GM23338 (cell line): ENCODE measurements at regions not wholly inside any gene's neighbourhood (a gene's known extent, or its start where the extent isn't known, plus 50 kb on each side); places are given as distances from the start of the nearest gene placed in this dataset.
A peak's percentile ranks its signal among the peaks of the same experiment; 100 is the strongest.

Experiments used
- ATAC-seq: fragments of 200-7000 bp; cut with Tn5 transposase; 3 replicates; pipeline ENCODE4 v1.9.1; 2020
- DNase-seq: peaks from one replicate; pipeline ENCODE4 v3.0.0-alpha.2; 2015; ENCODE audit warnings: low spot score
- H2AFZ ChIP-seq: fragments of 200-600 bp; sonication (generic); 2 replicates; pipeline ENCODE4 v1.8.0; 2016; ENCODE audit warnings: antibody characterized with exemption, mild to moderate bottlenecking, moderate library complexity
- H3F3A ChIP-seq: fragments of 200-600 bp; sonication (generic); replicated peaks from 2 replicates; pipeline ENCODE4 v1.8.0; 2017; ENCODE audit warnings: antibody characterized with exemption, mixed run types, low read depth
- H3K27ac ChIP-seq: fragments of 200-600 bp; sonication (generic); 2 replicates; pipeline ENCODE4 v1.6.1; 2016; ENCODE audit warnings: low read depth
- H3K27me3 ChIP-seq: fragments of 200-600 bp; sonication (generic); 2 replicates; pipeline ENCODE4 v1.8.0; 2016; ENCODE audit warnings: mild to moderate bottlenecking, mixed run types, moderate library complexity; ENCODE audit not compliant: insufficient read depth
- H3K36me3 ChIP-seq: fragments of 200-600 bp; sonication (generic); 2 replicates; pipeline ENCODE4 v1.8.0; 2016; ENCODE audit warnings: mild to moderate bottlenecking; ENCODE audit not compliant: insufficient read depth
- H3K4me1 ChIP-seq: fragments of 200-600 bp; sonication (generic); 2 replicates; pipeline ENCODE4 v1.8.0; 2016; ENCODE audit warnings: mild to moderate bottlenecking, moderate library complexity; ENCODE audit not compliant: insufficient read depth
- H3K4me2 ChIP-seq: fragments of 200-600 bp; sonication (generic); 2 replicates; pipeline ENCODE4 v1.7.1; 2017; ENCODE audit warnings: mixed run types
- H3K4me3 ChIP-seq: fragments of 200-600 bp; sonication (generic); 2 replicates; pipeline ENCODE4 v1.6.1; 2016; ENCODE audit warnings: mixed run types
- H3K79me2 ChIP-seq: fragments of 200-600 bp; sonication (generic); replicated peaks from 2 replicates; pipeline ENCODE4 v1.8.0; 2017; ENCODE audit warnings: mild to moderate bottlenecking; ENCODE audit not compliant: insufficient read depth
- H3K9me2 ChIP-seq: fragments of 200-600 bp; sonication (generic); 2 replicates; pipeline ENCODE4 v1.8.0; 2017; ENCODE audit not compliant: insufficient read depth
- H4K20me1 ChIP-seq: fragments of 200-600 bp; sonication (generic); replicated peaks from 2 replicates; pipeline ENCODE4 v1.8.0; 2017; ENCODE audit warnings: mild to moderate bottlenecking; ENCODE audit not compliant: insufficient read depth
- H3K27ac Mint-ChIP-seq: 2 replicates; pipeline ENCODE4 v1.8.0; 2020; ENCODE audit warnings: inconsistent platforms, mild to moderate bottlenecking, moderate library complexity, mixed read lengths
- H3K27me3 Mint-ChIP-seq: 3 replicates; pipeline ENCODE4 v1.8.0; 2022; ENCODE audit warnings: low read depth, mild to moderate bottlenecking, moderate library complexity, mixed read lengths, inconsistent platforms; ENCODE audit not compliant: insufficient read depth, poor library complexity
- H3K36me3 Mint-ChIP-seq: 3 replicates; pipeline ENCODE4 v1.8.0; 2021; ENCODE audit warnings: low read depth, mild to moderate bottlenecking, inconsistent platforms, moderate library complexity, mixed read lengths
- H3K4me1 Mint-ChIP-seq: 3 replicates; pipeline ENCODE4 v1.8.0; 2020; ENCODE audit warnings: mild to moderate bottlenecking, inconsistent platforms, mixed read lengths
- H3K4me3 Mint-ChIP-seq: 3 replicates; pipeline ENCODE4 v1.8.0; 2021; ENCODE audit warnings: moderate library complexity, mild to moderate bottlenecking, inconsistent platforms, mixed read lengths
- H3K9me3 Mint-ChIP-seq: 3 replicates; pipeline ENCODE4 v1.8.0; 2020; ENCODE audit warnings: moderate library complexity, mild to moderate bottlenecking, inconsistent platforms, mixed read lengths
- CREB1 ChIP-seq: fragments of 250-450 bp; sonication (Bioruptor Pico); IDR thresholded peaks from 2 replicates; pipeline ENCODE4 v1.5.0; 2020; ENCODE audit warnings: low read depth, mild to moderate bottlenecking, moderate library complexity
- EZH2 ChIP-seq: fragments of 200-600 bp; sonication (generic); IDR thresholded peaks from one replicate; pipeline ENCODE4 v1.8.0; 2017; ENCODE audit warnings: antibody characterized with exemption, mild to moderate bottlenecking, low read depth; ENCODE audit not compliant: unreplicated experiment
- EZH2phosphoT487 ChIP-seq: fragments of 200-600 bp; sonication (generic); IDR thresholded peaks from one replicate; pipeline ENCODE4 v1.8.1; 2018; ENCODE audit warnings: antibody characterized with exemption; ENCODE audit not compliant: unreplicated experiment
- NANOG ChIP-seq: IDR thresholded peaks from 2 replicates; pipeline ENCODE4 v1.6.1; 2016; ENCODE audit warnings: antibody characterized with exemption, borderline replicate concordance
- POLR2AphosphoS5 ChIP-seq: IDR thresholded peaks from 2 replicates; pipeline ENCODE4 v1.6.1; 2016; ENCODE audit warnings: antibody characterized with exemption, low read depth
- STAT1 ChIP-seq: IDR thresholded peaks from one replicate; pipeline ENCODE4 v1.6.1; 2016; ENCODE audit warnings: antibody characterized with exemption; ENCODE audit not compliant: unreplicated experiment
- ZNF331 ChIP-seq: fragments of 250-450 bp; sonication (Bioruptor Pico); IDR thresholded peaks from 2 replicates; pipeline ENCODE4 v1.5.0; 2020; ENCODE audit warnings: low read depth, mild to moderate bottlenecking, moderate library complexity
- TF ChIP-seq, protein P1 (sequence below): fragments of 250-450 bp; sonication (Bioruptor Pico); IDR thresholded peaks from 2 replicates; pipeline ENCODE4 v1.5.0; 2020; ENCODE audit warnings: mild to moderate bottlenecking, moderate library complexity
- TF ChIP-seq, protein P2 (sequence below): IDR thresholded peaks from 2 replicates; pipeline ENCODE4 v1.6.1; 2016; ENCODE audit warnings: antibody characterized with exemption
- TF ChIP-seq, protein P3 (sequence below): IDR thresholded peaks from one replicate; pipeline ENCODE4 v1.6.1; 2018; ENCODE audit warnings: antibody characterized with exemption; ENCODE audit not compliant: unreplicated experiment

DNA sequence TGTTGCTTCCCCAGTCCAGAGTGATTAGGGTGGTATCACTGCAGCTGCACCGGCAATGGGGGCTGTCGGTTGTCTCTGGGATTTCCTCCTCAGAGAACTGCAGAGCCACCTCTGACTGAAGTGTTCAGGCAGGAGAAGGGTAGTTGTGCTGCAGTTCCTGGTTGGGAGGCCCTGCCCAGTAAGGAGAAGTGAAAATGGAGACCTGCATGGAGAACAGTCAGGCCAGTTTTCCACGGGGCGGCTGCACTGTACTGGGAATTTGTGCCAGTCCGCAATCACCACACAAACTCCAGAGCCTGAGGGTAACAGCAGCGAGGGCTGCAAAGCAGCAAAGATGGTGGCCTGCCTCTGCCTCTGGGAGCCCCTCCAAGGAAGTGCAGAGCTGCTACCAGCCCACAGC lies 58.1 kb upstream of the CCDC190 start (continued):
- TF ChIP-seq, protein P1, sequence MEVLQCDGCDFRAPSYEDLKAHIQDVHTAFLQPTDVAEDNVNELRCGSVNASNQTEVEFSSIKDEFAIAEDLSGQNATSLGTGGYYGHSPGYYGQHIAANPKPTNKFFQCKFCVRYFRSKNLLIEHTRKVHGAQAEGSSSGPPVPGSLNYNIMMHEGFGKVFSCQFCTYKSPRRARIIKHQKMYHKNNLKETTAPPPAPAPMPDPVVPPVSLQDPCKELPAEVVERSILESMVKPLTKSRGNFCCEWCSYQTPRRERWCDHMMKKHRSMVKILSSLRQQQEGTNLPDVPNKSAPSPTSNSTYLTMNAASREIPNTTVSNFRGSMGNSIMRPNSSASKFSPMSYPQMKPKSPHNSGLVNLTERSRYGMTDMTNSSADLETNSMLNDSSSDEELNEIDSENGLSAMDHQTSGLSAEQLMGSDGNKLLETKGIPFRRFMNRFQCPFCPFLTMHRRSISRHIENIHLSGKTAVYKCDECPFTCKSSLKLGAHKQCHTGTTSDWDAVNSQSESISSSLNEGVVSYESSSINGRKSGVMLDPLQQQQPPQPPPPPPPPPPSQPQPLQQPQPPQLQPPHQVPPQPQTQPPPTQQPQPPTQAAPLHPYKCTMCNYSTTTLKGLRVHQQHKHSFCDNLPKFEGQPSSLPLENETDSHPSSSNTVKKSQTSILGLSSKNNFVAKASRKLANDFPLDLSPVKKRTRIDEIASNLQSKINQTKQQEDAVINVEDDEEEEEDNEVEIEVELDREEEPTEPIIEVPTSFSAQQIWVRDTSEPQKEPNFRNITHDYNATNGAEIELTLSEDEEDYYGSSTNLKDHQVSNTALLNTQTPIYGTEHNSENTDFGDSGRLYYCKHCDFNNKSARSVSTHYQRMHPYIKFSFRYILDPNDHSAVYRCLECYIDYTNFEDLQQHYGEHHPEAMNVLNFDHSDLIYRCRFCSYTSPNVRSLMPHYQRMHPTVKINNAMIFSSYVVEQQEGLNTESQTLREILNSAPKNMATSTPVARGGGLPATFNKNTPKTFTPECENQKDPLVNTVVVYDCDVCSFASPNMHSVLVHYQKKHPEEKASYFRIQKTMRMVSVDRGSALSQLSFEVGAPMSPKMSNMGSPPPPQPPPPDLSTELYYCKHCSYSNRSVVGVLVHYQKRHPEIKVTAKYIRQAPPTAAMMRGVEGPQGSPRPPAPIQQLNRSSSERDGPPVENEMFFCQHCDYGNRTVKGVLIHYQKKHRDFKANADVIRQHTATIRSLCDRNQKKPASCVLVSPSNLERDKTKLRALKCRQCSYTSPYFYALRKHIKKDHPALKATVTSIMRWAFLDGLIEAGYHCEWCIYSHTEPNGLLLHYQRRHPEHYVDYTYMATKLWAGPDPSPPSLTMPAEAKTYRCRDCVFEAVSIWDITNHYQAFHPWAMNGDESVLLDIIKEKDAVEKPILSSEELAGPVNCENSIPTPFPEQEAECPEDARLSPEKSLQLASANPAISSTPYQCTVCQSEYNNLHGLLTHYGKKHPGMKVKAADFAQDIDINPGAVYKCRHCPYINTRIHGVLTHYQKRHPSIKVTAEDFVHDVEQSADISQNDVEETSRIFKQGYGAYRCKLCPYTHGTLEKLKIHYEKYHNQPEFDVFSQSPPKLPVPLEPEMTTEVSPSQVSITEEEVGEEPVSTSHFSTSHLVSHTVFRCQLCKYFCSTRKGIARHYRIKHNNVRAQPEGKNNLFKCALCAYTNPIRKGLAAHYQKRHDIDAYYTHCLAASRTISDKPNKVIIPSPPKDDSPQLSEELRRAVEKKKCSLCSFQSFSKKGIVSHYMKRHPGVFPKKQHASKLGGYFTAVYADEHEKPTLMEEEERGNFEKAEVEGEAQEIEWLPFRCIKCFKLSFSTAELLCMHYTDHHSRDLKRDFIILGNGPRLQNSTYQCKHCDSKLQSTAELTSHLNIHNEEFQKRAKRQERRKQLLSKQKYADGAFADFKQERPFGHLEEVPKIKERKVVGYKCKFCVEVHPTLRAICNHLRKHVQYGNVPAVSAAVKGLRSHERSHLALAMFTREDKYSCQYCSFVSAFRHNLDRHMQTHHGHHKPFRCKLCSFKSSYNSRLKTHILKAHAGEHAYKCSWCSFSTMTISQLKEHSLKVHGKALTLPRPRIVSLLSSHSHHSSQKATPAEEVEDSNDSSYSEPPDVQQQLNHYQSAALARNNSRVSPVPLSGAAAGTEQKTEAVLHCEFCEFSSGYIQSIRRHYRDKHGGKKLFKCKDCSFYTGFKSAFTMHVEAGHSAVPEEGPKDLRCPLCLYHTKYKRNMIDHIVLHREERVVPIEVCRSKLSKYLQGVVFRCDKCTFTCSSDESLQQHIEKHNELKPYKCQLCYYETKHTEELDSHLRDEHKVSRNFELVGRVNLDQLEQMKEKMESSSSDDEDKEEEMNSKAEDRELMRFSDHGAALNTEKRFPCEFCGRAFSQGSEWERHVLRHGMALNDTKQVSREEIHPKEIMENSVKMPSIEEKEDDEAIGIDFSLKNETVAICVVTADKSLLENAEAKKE = no peak
- TF ChIP-seq EZH2phosphoT487 (no peak), CREB1 (CRISPR knock-in tag) (no peak)

DNA sequence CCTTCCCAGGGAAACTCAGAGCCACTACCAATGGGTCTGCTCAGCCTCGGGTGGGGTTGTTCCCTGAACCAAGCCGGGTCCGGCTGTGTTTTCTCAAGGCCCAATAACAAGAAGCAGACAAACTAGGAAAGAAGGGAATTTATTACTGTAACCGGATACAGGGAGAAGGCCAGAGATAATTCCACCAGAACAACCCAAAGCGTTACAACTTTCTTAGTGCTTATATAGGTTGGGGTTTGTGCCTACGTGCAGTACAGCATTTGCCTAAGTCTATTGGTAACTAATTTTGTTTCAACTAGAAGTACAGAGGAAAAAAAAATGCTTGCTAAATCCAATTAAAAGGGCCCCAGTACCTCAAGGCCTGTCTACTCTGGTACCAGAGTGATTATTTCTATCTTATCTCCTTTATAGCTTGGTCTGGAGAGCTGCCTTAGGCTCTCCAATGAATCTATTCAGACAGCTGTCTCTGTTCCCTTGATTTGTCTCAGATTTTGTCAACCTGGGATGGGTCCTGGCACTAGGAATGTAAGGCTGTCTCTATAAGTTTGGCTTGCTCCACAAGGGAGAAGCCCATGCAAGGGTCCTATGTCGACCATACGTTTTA lies 57.3 kb upstream of the CCDC190 start:
- no peak for ATAC-seq
- TF ChIP-seq POLR2AphosphoS5 (no peak), ZNF331 (CRISPR knock-in tag) (no peak), EZH2 (no peak), STAT1 (no peak), NANOG (no peak), EZH2phosphoT487 (no peak)
- TF ChIP-seq, protein P2, sequence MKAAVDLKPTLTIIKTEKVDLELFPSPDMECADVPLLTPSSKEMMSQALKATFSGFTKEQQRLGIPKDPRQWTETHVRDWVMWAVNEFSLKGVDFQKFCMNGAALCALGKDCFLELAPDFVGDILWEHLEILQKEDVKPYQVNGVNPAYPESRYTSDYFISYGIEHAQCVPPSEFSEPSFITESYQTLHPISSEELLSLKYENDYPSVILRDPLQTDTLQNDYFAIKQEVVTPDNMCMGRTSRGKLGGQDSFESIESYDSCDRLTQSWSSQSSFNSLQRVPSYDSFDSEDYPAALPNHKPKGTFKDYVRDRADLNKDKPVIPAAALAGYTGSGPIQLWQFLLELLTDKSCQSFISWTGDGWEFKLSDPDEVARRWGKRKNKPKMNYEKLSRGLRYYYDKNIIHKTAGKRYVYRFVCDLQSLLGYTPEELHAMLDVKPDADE = no peak
- TF ChIP-seq, protein P3, sequence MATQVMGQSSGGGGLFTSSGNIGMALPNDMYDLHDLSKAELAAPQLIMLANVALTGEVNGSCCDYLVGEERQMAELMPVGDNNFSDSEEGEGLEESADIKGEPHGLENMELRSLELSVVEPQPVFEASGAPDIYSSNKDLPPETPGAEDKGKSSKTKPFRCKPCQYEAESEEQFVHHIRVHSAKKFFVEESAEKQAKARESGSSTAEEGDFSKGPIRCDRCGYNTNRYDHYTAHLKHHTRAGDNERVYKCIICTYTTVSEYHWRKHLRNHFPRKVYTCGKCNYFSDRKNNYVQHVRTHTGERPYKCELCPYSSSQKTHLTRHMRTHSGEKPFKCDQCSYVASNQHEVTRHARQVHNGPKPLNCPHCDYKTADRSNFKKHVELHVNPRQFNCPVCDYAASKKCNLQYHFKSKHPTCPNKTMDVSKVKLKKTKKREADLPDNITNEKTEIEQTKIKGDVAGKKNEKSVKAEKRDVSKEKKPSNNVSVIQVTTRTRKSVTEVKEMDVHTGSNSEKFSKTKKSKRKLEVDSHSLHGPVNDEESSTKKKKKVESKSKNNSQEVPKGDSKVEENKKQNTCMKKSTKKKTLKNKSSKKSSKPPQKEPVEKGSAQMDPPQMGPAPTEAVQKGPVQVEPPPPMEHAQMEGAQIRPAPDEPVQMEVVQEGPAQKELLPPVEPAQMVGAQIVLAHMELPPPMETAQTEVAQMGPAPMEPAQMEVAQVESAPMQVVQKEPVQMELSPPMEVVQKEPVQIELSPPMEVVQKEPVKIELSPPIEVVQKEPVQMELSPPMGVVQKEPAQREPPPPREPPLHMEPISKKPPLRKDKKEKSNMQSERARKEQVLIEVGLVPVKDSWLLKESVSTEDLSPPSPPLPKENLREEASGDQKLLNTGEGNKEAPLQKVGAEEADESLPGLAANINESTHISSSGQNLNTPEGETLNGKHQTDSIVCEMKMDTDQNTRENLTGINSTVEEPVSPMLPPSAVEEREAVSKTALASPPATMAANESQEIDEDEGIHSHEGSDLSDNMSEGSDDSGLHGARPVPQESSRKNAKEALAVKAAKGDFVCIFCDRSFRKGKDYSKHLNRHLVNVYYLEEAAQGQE = no peak
- Histone ChIP-seq H3K4me2 (no peak overlapping the region), H3K9me2 (peaks cover 7% of the 10 kb centered on the region; the same call in 1 of the 2 replicates), H3K27ac (no peak overlapping the region), H3K27me3 (no peaks in the 10 kb centered on the region), H3K4me1 (no peaks in the 10 kb centered on the region), H3K36me3 (no peaks in the 10 kb centered on the region), H3K79me2 (no peaks in the 10 kb centered on the region), H3F3A (no peaks in the 10 kb centered on the region), H3K4me3 (no peak overlapping the region), H4K20me1 (no peaks in the 10 kb centered on the region), H2AFZ (no peak overlapping the region)
- no peak overlapping the region for H3K4me3 Mint-ChIP-seq
- H3K36me3 Mint-ChIP-seq = no peaks in the 10 kb centered on the region
- H3K27me3 Mint-ChIP-seq = peaks cover 2% of the 10 kb centered on the region
- no peak for DNase-seq
- no peaks in the 10 kb centered on the region for H3K4me1 Mint-ChIP-seq
- peak overlapping the region; percentile 13; the same call in 1 of the 2 replicates for H3K27ac Mint-ChIP-seq
- H3K9me3 Mint-ChIP-seq = no peaks in the 10 kb centered on the region; the same call in 2 of the 3 replicates
